HFFc6 (cell line): ENCODE measurements at regions not wholly inside any gene's neighbourhood (a gene's known extent, or its start where the extent isn't known, plus 50 kb on each side); places are given as distances from the start of the nearest gene placed in this dataset.

Experiments used
- DNase-seq: peaks from one replicate; pipeline ENCODE4 v3.0.0-alpha.2; 2018
- H3K27ac Mint-ChIP-seq: 2 replicates; pipeline ENCODE4 v1.8.0; 2020; ENCODE audit warnings: mild to moderate bottlenecking, mixed read lengths
- H3K27me3 Mint-ChIP-seq: 2 replicates; pipeline ENCODE4 v1.8.0; 2021; ENCODE audit warnings: mild to moderate bottlenecking, moderate library complexity, mixed read lengths; ENCODE audit not compliant: insufficient read depth
- H3K36me3 Mint-ChIP-seq: 2 replicates; pipeline ENCODE4 v1.8.0; 2021; ENCODE audit warnings: low read depth, mixed read lengths
- H3K4me1 Mint-ChIP-seq: 2 replicates; pipeline ENCODE4 v1.8.0; 2020; ENCODE audit warnings: low read depth, mixed read lengths
- H3K4me3 Mint-ChIP-seq: 2 replicates; pipeline ENCODE4 v1.8.0; 2020; ENCODE audit warnings: mild to moderate bottlenecking, moderate library complexity, mixed read lengths
- H3K9me3 Mint-ChIP-seq: 2 replicates; pipeline ENCODE4 v1.8.0; 2020; ENCODE audit warnings: mild to moderate bottlenecking, mixed read lengths
- TF ChIP-seq, protein P1 (sequence below): fragments of 200-600 bp; sonication (generic); IDR thresholded peaks from 2 replicates; pipeline ENCODE4 v1.5.0; 2021; ENCODE audit warnings: antibody characterized with exemption, mild to moderate bottlenecking

- TF ChIP-seq, protein P1, sequence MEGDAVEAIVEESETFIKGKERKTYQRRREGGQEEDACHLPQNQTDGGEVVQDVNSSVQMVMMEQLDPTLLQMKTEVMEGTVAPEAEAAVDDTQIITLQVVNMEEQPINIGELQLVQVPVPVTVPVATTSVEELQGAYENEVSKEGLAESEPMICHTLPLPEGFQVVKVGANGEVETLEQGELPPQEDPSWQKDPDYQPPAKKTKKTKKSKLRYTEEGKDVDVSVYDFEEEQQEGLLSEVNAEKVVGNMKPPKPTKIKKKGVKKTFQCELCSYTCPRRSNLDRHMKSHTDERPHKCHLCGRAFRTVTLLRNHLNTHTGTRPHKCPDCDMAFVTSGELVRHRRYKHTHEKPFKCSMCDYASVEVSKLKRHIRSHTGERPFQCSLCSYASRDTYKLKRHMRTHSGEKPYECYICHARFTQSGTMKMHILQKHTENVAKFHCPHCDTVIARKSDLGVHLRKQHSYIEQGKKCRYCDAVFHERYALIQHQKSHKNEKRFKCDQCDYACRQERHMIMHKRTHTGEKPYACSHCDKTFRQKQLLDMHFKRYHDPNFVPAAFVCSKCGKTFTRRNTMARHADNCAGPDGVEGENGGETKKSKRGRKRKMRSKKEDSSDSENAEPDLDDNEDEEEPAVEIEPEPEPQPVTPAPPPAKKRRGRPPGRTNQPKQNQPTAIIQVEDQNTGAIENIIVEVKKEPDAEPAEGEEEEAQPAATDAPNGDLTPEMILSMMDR = no peak
- H3K36me3 Mint-ChIP-seq = no peaks in the 10 kb centered on the region
- no peaks in the 10 kb centered on the region for H3K9me3 Mint-ChIP-seq
- no peak overlapping the region for H3K4me3 Mint-ChIP-seq
- no peaks in the 10 kb centered on the region; the same call in none of the 2 replicates for H3K27me3 Mint-ChIP-seq
- H3K4me1 Mint-ChIP-seq = peaks cover 10% of the 10 kb centered on the region
- DNase-seq = no peak
- no peak overlapping the region for H3K27ac Mint-ChIP-seq
Measured at GRCh38 chr10:44028384-44029137, 356.3 kb downstream of the CXCL12 start.

GRCh38 chr10:44024356-44025116 lies 360.4 kb downstream of the CXCL12 start:
- no peak overlapping the region for H3K27ac Mint-ChIP-seq
- TF ChIP-seq, protein P1 = no peak
- no peaks in the 10 kb centered on the region; the same call in none of the 2 replicates for H3K27me3 Mint-ChIP-seq
- H3K4me1 Mint-ChIP-seq = no peaks in the 10 kb centered on the region
- no peak overlapping the region for H3K4me3 Mint-ChIP-seq
- no peak for DNase-seq
- H3K36me3 Mint-ChIP-seq = no peaks in the 10 kb centered on the region
- H3K9me3 Mint-ChIP-seq = no peaks in the 10 kb centered on the region

DNA sequence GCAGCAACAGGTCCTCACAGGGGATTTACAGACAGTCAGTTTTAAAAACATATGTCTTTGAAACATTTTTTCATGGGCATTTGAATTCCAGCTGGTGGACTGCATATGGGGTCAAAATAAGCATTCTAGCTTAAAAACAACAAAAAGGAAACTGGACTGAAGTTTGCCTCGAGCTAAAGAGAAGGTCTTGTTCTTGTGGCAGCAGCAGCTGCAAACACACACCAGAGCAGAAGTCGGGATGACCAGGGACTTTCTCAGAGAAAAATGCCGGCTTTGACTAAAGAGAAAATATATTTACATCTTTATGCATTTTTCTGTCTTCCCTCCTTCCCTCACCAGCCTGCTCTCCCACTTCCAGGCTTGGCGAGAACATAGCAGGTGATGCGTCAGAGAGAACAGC lies 361.4 kb downstream of the CXCL12 start:
- H3K36me3 Mint-ChIP-seq = no peaks in the 10 kb centered on the region

GRCh38 chr10:44022203-44022602 lies 362.7 kb downstream of the CXCL12 start:
- no peak for DNase-seq
- Mint-ChIP-seq H3K36me3 (no peaks in the 10 kb centered on the region), H3K4me1 (peaks cover 8% of the 10 kb centered on the region), H3K4me3 (no peak overlapping the region), H3K9me3 (no peaks in the 10 kb centered on the region), H3K27ac (no peak overlapping the region), H3K27me3 (no peaks in the 10 kb centered on the region; the same call in none of the 2 replicates)
- TF ChIP-seq, protein P1 = no peak

More for the DNA sequence above, 361.4 kb downstream of the CXCL12 start:
- no peaks in the 10 kb centered on the region; the same call in none of the 2 replicates for H3K27me3 Mint-ChIP-seq
- no peak overlapping the region for H3K4me3 Mint-ChIP-seq
- H3K27ac Mint-ChIP-seq = no peak overlapping the region
- no peaks in the 10 kb centered on the region for H3K9me3 Mint-ChIP-seq
- no peak for DNase-seq
- no peaks in the 10 kb centered on the region for H3K4me1 Mint-ChIP-seq
- TF ChIP-seq, protein P1 = no peak

DNA sequence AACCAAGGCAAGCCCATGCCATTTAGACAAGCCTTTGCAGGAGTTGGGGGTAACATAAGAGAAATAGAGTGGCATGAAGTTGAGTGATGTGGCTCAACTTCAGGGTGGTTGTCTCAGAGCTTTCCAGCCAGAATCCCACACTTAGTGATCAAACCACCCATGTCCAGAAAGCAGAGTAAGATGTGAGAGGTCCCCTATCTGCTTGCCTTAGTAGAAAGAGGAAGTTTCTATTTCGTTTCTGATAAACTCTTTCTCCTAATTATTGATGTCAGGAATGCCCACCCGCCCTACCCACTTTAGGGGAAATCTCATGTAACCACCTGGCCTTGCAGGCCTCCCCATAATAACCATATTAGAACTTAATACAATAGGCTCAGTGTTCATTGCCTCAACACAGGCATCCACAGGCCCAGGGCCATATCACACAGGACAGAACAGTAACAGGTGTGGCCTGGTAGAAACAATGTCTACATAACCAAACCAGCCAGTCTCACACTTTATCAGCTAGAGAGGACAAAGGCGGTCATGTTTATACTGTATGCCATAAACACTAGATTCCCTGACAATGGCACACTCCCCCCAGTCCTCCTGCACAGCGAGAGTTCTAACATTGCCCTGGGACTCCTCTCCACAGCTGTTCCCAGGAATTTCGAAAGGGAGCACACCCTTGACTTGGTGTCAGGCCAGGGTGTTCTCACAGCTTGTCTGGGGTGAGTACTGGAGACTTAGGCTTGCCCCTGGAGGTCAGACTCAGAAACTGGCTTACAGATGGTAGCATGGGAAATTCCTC lies 364.4 kb downstream of the CXCL12 start:
- Mint-ChIP-seq H3K27me3 (no peaks in the 10 kb centered on the region; the same call in none of the 2 replicates), H3K36me3 (no peaks in the 10 kb centered on the region), H3K4me3 (no peak overlapping the region), H3K27ac (no peak overlapping the region), H3K4me1 (peaks cover 23% of the 10 kb centered on the region), H3K9me3 (no peaks in the 10 kb centered on the region)
- TF ChIP-seq, protein P1 = no peak
- DNase-seq = no peak
